Keratinocyte (primary cell): ENCODE measurements at regions not wholly inside any gene's neighbourhood (a gene's known extent, or its start where the extent isn't known, plus 50 kb on each side); places are given as distances from the start of the nearest gene placed in this dataset.

ENCODE experiments used
- DNase-seq: peaks from one replicate; pipeline ENCODE4 v3.0.0-alpha.2; 2011; ENCODE audit warnings: low read depth, missing footprints, low spot score
- FAIRE-seq: peaks from 2 replicates; lab custom pipeline; 2011; peaks lifted over from hg19 to GRCh38; lab: Jason Lieb, UNC
- H2AFZ ChIP-seq: 2 replicates; pipeline ENCODE4 v1.6.0; 2012; ENCODE audit warnings: low read length, control low read depth, inconsistent platforms; ENCODE audit not compliant: control insufficient read depth
- H3K27ac ChIP-seq: 2 replicates; pipeline ENCODE4 v1.5.1; 2011; ENCODE audit warnings: low read length; ENCODE audit not compliant: control insufficient read depth, insufficient read depth
- H3K27me3 ChIP-seq: 3 replicates; pipeline ENCODE4 v1.6.0; 2011; ENCODE audit warnings: low read length; ENCODE audit not compliant: control insufficient read depth, insufficient read depth; ENCODE audit errors: extremely low read depth
- H3K36me3 ChIP-seq, 2 experiments: 2 replicates in 1 of 2; 3 replicates in 1 of 2; pipeline ENCODE4 v1.5.1; 2011; ENCODE audit warnings: low read length in 2 of 2, mild to moderate bottlenecking in 1 of 2; ENCODE audit not compliant: control insufficient read depth in 2 of 2, insufficient read depth in 2 of 2; ENCODE audit errors: extremely low read depth in 1 of 2
- H3K4me1 ChIP-seq: 3 replicates; pipeline ENCODE4 v1.5.1; 2011; ENCODE audit warnings: low read length; ENCODE audit not compliant: control insufficient read depth, insufficient read depth; ENCODE audit errors: extremely low read depth
- H3K4me2 ChIP-seq: 3 replicates; pipeline ENCODE4 v1.6.0; 2011; ENCODE audit warnings: low read depth, low read length; ENCODE audit not compliant: control insufficient read depth, insufficient read depth; ENCODE audit errors: extremely low read depth
- H3K4me3 ChIP-seq, 3 experiments: fragments of 200-600 bp in 1 of 3; sonication (generic) in 1 of 3; 2 replicates in 2 of 3; 3 replicates in 1 of 3; pipeline ENCODE4 v1.5.1; 2011 to 2016; ENCODE audit warnings: low read length in 3 of 3, mild to moderate bottlenecking in 3 of 3, control low read depth in 2 of 3, inconsistent platforms in 1 of 3, low read depth in 1 of 3, mixed read lengths in 1 of 3, mixed run types in 1 of 3, moderate library complexity in 1 of 3; ENCODE audit not compliant: control insufficient read depth in 2 of 3, insufficient read depth in 2 of 3; ENCODE audit errors: extremely low read depth in 1 of 3
- H3K79me2 ChIP-seq: 2 replicates; pipeline ENCODE4 v1.6.0; 2012; ENCODE audit warnings: low read length; ENCODE audit not compliant: control insufficient read depth, insufficient read depth
- H3K9ac ChIP-seq: 3 replicates; pipeline ENCODE4 v1.6.0; 2011; ENCODE audit warnings: low read length; ENCODE audit not compliant: control insufficient read depth, insufficient read depth; ENCODE audit errors: extremely low read depth
- H3K9me1 ChIP-seq: 3 replicates; pipeline ENCODE4 v1.6.0; 2011; ENCODE audit warnings: low read length; ENCODE audit not compliant: control insufficient read depth, insufficient read depth; ENCODE audit errors: extremely low read depth
- H3K9me3 ChIP-seq: 2 replicates; pipeline ENCODE4 v1.5.1; 2012; ENCODE audit warnings: low read depth, low read length; ENCODE audit not compliant: control insufficient read depth
- H4K20me1 ChIP-seq: 3 replicates; pipeline ENCODE4 v1.6.0; 2011; ENCODE audit warnings: low read length; ENCODE audit not compliant: control insufficient read depth, insufficient read depth; ENCODE audit errors: extremely low read depth
- EZH2 ChIP-seq: IDR thresholded peaks from one replicate; pipeline ENCODE4 v1.6.1; 2012; ENCODE audit warnings: inconsistent platforms, mild to moderate bottlenecking, low read length, moderate library complexity
- dilution Hi-C: fragments of 300-500 bp; cut with MboI; formaldehyde crosslinking; loops from one replicate; pipeline ENCODE4 v1.7.0; 2020; ENCODE audit warnings: low sequenced_read_pairs; ENCODE audit not compliant: extremely low pct_ligation_motif_present
- TF ChIP-seq, protein P1 (sequence below), 3 experiments: IDR thresholded peaks in 1 of 3; conservative IDR thresholded peaks in 1 of 3; optimal IDR thresholded peaks in 1 of 3; 2 replicates in 2 of 3; 3 replicates in 1 of 3; pipeline versions ENCODE3 to v1.5.1; 2011; ENCODE audit warnings: low read length in 3 of 3, mild to moderate bottlenecking in 3 of 3, moderate library complexity in 2 of 3, control low read depth in 1 of 3, inconsistent platforms in 1 of 3; ENCODE audit not compliant: insufficient read depth in 2 of 3; ENCODE audit errors: extremely low read depth in 1 of 3

DNA sequence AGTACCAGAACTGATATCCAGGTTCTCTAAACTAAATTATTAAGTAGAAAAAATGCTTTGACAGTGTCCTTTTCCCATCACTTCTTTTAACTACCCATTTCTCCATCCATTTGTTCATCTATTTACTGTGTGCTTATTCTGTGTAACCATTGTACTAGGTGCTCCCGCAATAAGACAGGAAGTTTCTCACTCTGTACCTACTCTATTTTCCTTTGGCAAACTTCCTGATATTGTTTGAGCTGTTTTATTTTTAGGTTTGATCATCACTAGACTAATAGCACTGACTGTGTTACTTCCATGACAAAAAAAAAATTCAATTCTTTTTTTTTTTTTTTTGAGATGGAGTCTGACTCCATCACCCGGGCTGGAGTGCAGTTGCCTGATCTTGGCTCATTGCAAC, 102.5 kb upstream of the CASK start:
- H3K27ac ChIP-seq: no peak overlapping the region
- H3K79me2 ChIP-seq: no peaks in the 10 kb centered on the region
- H2AFZ ChIP-seq: no peak overlapping the region
- no peaks in the 10 kb centered on the region for H3K9me1 ChIP-seq
- H3K4me2 ChIP-seq: no peak overlapping the region
- TF ChIP-seq, protein P1, sequence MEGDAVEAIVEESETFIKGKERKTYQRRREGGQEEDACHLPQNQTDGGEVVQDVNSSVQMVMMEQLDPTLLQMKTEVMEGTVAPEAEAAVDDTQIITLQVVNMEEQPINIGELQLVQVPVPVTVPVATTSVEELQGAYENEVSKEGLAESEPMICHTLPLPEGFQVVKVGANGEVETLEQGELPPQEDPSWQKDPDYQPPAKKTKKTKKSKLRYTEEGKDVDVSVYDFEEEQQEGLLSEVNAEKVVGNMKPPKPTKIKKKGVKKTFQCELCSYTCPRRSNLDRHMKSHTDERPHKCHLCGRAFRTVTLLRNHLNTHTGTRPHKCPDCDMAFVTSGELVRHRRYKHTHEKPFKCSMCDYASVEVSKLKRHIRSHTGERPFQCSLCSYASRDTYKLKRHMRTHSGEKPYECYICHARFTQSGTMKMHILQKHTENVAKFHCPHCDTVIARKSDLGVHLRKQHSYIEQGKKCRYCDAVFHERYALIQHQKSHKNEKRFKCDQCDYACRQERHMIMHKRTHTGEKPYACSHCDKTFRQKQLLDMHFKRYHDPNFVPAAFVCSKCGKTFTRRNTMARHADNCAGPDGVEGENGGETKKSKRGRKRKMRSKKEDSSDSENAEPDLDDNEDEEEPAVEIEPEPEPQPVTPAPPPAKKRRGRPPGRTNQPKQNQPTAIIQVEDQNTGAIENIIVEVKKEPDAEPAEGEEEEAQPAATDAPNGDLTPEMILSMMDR (optimal IDR thresholded peaks at IDR 0.05 in 1 of 3, IDR thresholded peaks at IDR 0.05 in 1 of 3, conservative IDR thresholded peaks at IDR 0.05 in 1 of 3; ENCODE audit: extremely low read depth in 1 of 3, insufficient read depth in 2 of 3, low read length in 3 of 3): no peak
- TF ChIP-seq EZH2: no peak
- dilution Hi-C loops: no loop called here
- FAIRE-seq (no peak), DNase-seq (no peak)
- no peaks in the 10 kb centered on the region for H3K4me1 ChIP-seq
- H3K27me3 ChIP-seq: no peaks in the 10 kb centered on the region
- no peak overlapping the region for H3K4me3 ChIP-seq
- H3K9me3 ChIP-seq: no peaks in the 10 kb centered on the region
- no peaks in the 10 kb centered on the region for H4K20me1 ChIP-seq
- H3K36me3 ChIP-seq: no peaks in the 10 kb centered on the region
- no peak overlapping the region for H3K9ac ChIP-seq

DNA sequence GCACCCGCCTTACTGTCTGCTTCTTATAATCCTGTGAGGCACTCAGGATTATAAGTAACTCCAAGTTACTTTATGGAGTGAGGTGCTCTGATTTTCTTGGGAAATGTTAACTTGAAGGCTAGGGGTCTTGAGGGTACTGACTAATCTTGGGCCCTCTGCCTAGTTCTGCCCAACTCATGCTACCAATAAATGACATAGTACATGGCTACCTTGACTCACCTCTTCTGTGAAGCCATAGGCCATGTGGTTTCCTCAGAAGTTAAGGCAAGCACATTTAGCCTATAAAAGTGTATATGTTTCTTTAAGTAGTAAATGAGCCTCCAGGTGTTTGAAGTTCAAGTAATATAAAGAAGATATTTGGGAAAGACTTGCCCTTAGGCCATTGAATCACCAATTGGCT, 99.8 kb upstream of the CASK start:
- no peak overlapping the region for H3K4me3 ChIP-seq
- no peaks in the 10 kb centered on the region for H3K36me3 ChIP-seq
- H3K4me1 ChIP-seq: no peaks in the 10 kb centered on the region
- no peak overlapping the region for H2AFZ ChIP-seq
- FAIRE-seq: no peak
- H3K4me2 ChIP-seq: no peak overlapping the region
- no peaks in the 10 kb centered on the region for H3K27me3 ChIP-seq
- dilution Hi-C loops: no loop called here
- no peaks in the 10 kb centered on the region for H3K79me2 ChIP-seq
- no peak overlapping the region for H3K9ac ChIP-seq
- TF ChIP-seq, protein P1 (optimal IDR thresholded peaks at IDR 0.05 in 1 of 3, IDR thresholded peaks at IDR 0.05 in 1 of 3, conservative IDR thresholded peaks at IDR 0.05 in 1 of 3; ENCODE audit: extremely low read depth in 1 of 3, insufficient read depth in 2 of 3, low read length in 3 of 3): no peak
- TF ChIP-seq EZH2: no peak
- no peaks in the 10 kb centered on the region for H3K9me1 ChIP-seq
- no peaks in the 10 kb centered on the region for H3K9me3 ChIP-seq
- H4K20me1 ChIP-seq: no peaks in the 10 kb centered on the region
- DNase-seq: no peak
- no peak overlapping the region for H3K27ac ChIP-seq
